Stimulated activated CD4-positive, alpha-beta T cell treated with anti-CD3 and anti-CD28 coated beads, Interleukin-15, amount 100 ng/mL, for 48 hours (primary cell): ENCODE measurements at regions not wholly inside any gene's neighbourhood (a gene's known extent, or its start where the extent isn't known, plus 50 kb on each side); places are given as distances from the start of the nearest gene placed in this dataset.
A peak's percentile ranks its signal among the peaks of the same experiment; 100 is the strongest.

ENCODE experiments used
- DNase-seq, 2 donors: peaks; one replicate each; pipeline ENCODE4 v3.0.0-alpha.2; 2020; ENCODE audit warnings: low read depth in 2 of 2

- DNase-seq, result no peak
Measured at GRCh38 chr15:31824024-31824423, 206.3 kb upstream of the CHRNA7 start.

- DNase-seq, result no peak
Measured at GRCh38 chr15:31828594-31828993, 201.7 kb upstream of the CHRNA7 start.

- DNase-seq, result no peak
Measured at GRCh38 chr15:31830591-31830990, 199.7 kb upstream of the CHRNA7 start.

- no peak for DNase-seq
Measured at GRCh38 chr15:31831596-31831995, 198.7 kb upstream of the CHRNA7 start.

- no peak for DNase-seq
Measured at GRCh38 chr15:31834654-31835053, 195.7 kb upstream of the CHRNA7 start.

- no peak for DNase-seq
Measured at GRCh38 chr15:31839388-31839787, 190.9 kb upstream of the CHRNA7 start.

- no peak for DNase-seq
Measured at GRCh38 chr15:31840849-31841476, 189.4 kb upstream of the CHRNA7 start.

- no peak for DNase-seq
Measured at GRCh38 chr15:31842532-31843195, 187.7 kb upstream of the CHRNA7 start.

- DNase-seq, result no peak
Measured at GRCh38 chr15:31843426-31844055, 186.8 kb upstream of the CHRNA7 start.

- no peak for DNase-seq
Measured at GRCh38 chr15:31845791-31846190, 184.5 kb upstream of the CHRNA7 start.

GRCh38 chr15:31847961-31848360 is 182.4 kb upstream of the CHRNA7 start:
- no peak for DNase-seq

- no peak for DNase-seq
Measured at GRCh38 chr15:31848621-31849020, 181.7 kb upstream of the CHRNA7 start.

GRCh38 chr15:31852933-31853799 is 177.1 kb upstream of the CHRNA7 start:
- DNase-seq, result no peak

- DNase-seq, result no peak
Measured at GRCh38 chr15:31856581-31856980, 173.7 kb upstream of the CHRNA7 start.

- no peak for DNase-seq
Measured at GRCh38 chr15:31857194-31857593, 173.1 kb upstream of the CHRNA7 start.

- DNase-seq, result no peak
Measured at GRCh38 chr15:31858026-31858425, 172.3 kb upstream of the CHRNA7 start.

GRCh38 chr15:31866248-31866647 is 164.1 kb upstream of the CHRNA7 start:
- no peak for DNase-seq

GRCh38 chr15:31867536-31868442 is 162.5 kb upstream of the CHRNA7 start:
- DNase-seq, result peak in 1 of 2 donors; percentile 32

GRCh38 chr15:31869686-31870307 is 160.5 kb upstream of the CHRNA7 start:
- DNase-seq, result no peak

- peak; percentile 56 to 73 for DNase-seq
Measured at GRCh38 chr15:31870328-31871165, 159.8 kb upstream of the CHRNA7 start, which contains the start of gene OTUD7A. Gene OTUD7A, minus strand, starts transcription at chr15:31870673.
